Type B pancreatic cell (in vitro differentiated cells): ENCODE measurements at regions not wholly inside any gene's neighbourhood (a gene's known extent, or its start where the extent isn't known, plus 50 kb on each side); places are given as distances from the start of the nearest gene placed in this dataset.

Experiments
- DNase-seq: peaks from one replicate; pipeline ENCODE4 v3.0.0; 2021; ENCODE audit warnings: mixed read lengths; ENCODE audit not compliant: unreplicated experiment; ENCODE audit errors: extremely low spot score
- H3K27ac Mint-ChIP-seq: 2 replicates; pipeline ENCODE4 v1.8.0; 2021; ENCODE audit warnings: mild to moderate bottlenecking, mixed read lengths
- H3K27me3 Mint-ChIP-seq: 2 replicates; pipeline ENCODE4 v1.8.0; 2021; ENCODE audit warnings: mixed read lengths
- H3K36me3 Mint-ChIP-seq: 2 replicates; pipeline ENCODE4 v1.8.0; 2021; ENCODE audit warnings: mixed read lengths
- H3K4me1 Mint-ChIP-seq: one replicate; pipeline ENCODE4 v1.8.0; 2021; ENCODE audit warnings: mixed read lengths; ENCODE audit not compliant: unreplicated experiment
- H3K4me3 Mint-ChIP-seq: 2 replicates; pipeline ENCODE4 v1.8.0; 2021; ENCODE audit warnings: mild to moderate bottlenecking, mixed read lengths
- H3K9me3 Mint-ChIP-seq: 2 replicates; pipeline ENCODE4 v1.8.0; 2021; ENCODE audit warnings: mixed read lengths
- CTCF ChIP-seq: fragments of 200-600 bp; sonication (generic); conservative IDR thresholded peaks from 2 replicates; pipeline ENCODE4 v1.5.0; 2021; ENCODE audit warnings: antibody characterized with exemption, mild to moderate bottlenecking

GRCh38 chr16:35908152-35908551 lies 2448.7 kb downstream of the TP53TG3F start:
- peak; percentile 20 for DNase-seq
- peaks cover 48% of the 10 kb centered on the region for H3K9me3 Mint-ChIP-seq
- H3K4me1 Mint-ChIP-seq = no peaks in the 10 kb centered on the region
- no peaks in the 10 kb centered on the region for H3K27me3 Mint-ChIP-seq
- no peak overlapping the region for H3K4me3 Mint-ChIP-seq
- H3K27ac Mint-ChIP-seq = no peak overlapping the region
- no peak for TF ChIP-seq CTCF
- no peaks in the 10 kb centered on the region for H3K36me3 Mint-ChIP-seq

- no peak for TF ChIP-seq CTCF
- DNase-seq = no peak
- Mint-ChIP-seq H3K4me1 (no peaks in the 10 kb centered on the region), H3K4me3 (no peak overlapping the region), H3K27ac (no peak overlapping the region), H3K27me3 (no peaks in the 10 kb centered on the region), H3K9me3 (peaks cover 48% of the 10 kb centered on the region), H3K36me3 (no peaks in the 10 kb centered on the region)
Measured at GRCh38 chr16:35908942-35909341, 2449.5 kb downstream of the TP53TG3F start.

GRCh38 chr16:35909351-35909954 lies 2450.0 kb downstream of the TP53TG3F start:
- no peaks in the 10 kb centered on the region for H3K4me1 Mint-ChIP-seq

GRCh38 chr16:35910409-35910808 lies 2451.0 kb downstream of the TP53TG3F start:
- Mint-ChIP-seq H3K27ac (no peak overlapping the region), H3K27me3 (no peaks in the 10 kb centered on the region), H3K36me3 (no peaks in the 10 kb centered on the region), H3K4me1 (no peaks in the 10 kb centered on the region), H3K4me3 (no peak overlapping the region), H3K9me3 (peaks cover 37% of the 10 kb centered on the region)
- TF ChIP-seq CTCF = no peak
- no peak for DNase-seq

More at GRCh38 chr16:35909351-35909954, 2450.0 kb downstream of the TP53TG3F start:
- peaks cover 47% of the 10 kb centered on the region for H3K9me3 Mint-ChIP-seq
- no peaks in the 10 kb centered on the region for H3K36me3 Mint-ChIP-seq
- no peak for TF ChIP-seq CTCF
- DNase-seq = no peak
- no peak overlapping the region for H3K27ac Mint-ChIP-seq
- H3K4me3 Mint-ChIP-seq = no peak overlapping the region
- H3K27me3 Mint-ChIP-seq = no peaks in the 10 kb centered on the region

- no peak for TF ChIP-seq CTCF
- no peaks in the 10 kb centered on the region for H3K4me1 Mint-ChIP-seq
- H3K4me3 Mint-ChIP-seq = no peak overlapping the region
- no peaks in the 10 kb centered on the region for H3K36me3 Mint-ChIP-seq
- H3K9me3 Mint-ChIP-seq = peaks cover 27% of the 10 kb centered on the region
- no peak overlapping the region for H3K27ac Mint-ChIP-seq
- no peak for DNase-seq
- no peaks in the 10 kb centered on the region for H3K27me3 Mint-ChIP-seq
Measured at GRCh38 chr16:35911899-35912298, 2452.5 kb downstream of the TP53TG3F start.

GRCh38 chr16:35931722-35932121 lies 2472.3 kb downstream of the TP53TG3F start:
- no peak for DNase-seq
- Mint-ChIP-seq H3K36me3 (no peaks in the 10 kb centered on the region), H3K4me1 (no peaks in the 10 kb centered on the region), H3K4me3 (no peak overlapping the region), H3K27me3 (no peaks in the 10 kb centered on the region), H3K27ac (no peak overlapping the region), H3K9me3 (no peaks in the 10 kb centered on the region)
- TF ChIP-seq CTCF = no peak
